ENCODE measurements at regions not wholly inside any gene's neighbourhood (a gene's known extent, or its start where the extent isn't known, plus 50 kb on each side); places are given as distances from the start of the nearest gene placed in this dataset.

GRCh38 chr5:172530878-172531703 lies 76.8 kb upstream of the SH3PXD2B start:
- no peak overlapping the region for H3K4me3 ChIP-seq (ENCODE audit: control insufficient read depth, low read depth, low read length)
- no peak for TF ChIP-seq CTCF (conservative IDR thresholded peaks at IDR 0.05; ENCODE audit: control insufficient read depth, insufficient read depth, low read depth, low read length)
- DNase-seq (ENCODE audit: low read depth), result no peak

GRCh38 chr5:172530406-172530805 lies 76.1 kb upstream of the SH3PXD2B start:
- H3K4me3 ChIP-seq (ENCODE audit: control insufficient read depth, low read depth, low read length), result no peak overlapping the region
- no peak for TF ChIP-seq CTCF (conservative IDR thresholded peaks at IDR 0.05; ENCODE audit: control insufficient read depth, insufficient read depth, low read depth, low read length)
- no peak for DNase-seq (ENCODE audit: low read depth)

GRCh38 chr5:172529896-172530295 lies 75.6 kb upstream of the SH3PXD2B start:
- H3K4me3 ChIP-seq (ENCODE audit: control insufficient read depth, low read depth, low read length), result no peak overlapping the region
- no peak for TF ChIP-seq CTCF (conservative IDR thresholded peaks at IDR 0.05; ENCODE audit: control insufficient read depth, insufficient read depth, low read depth, low read length)

GRCh38 chr5:172528440-172528839 lies 74.1 kb upstream of the SH3PXD2B start:
- DNase-seq (ENCODE audit: low read depth), result peak; percentile 5
- no peak overlapping the region for H3K4me3 ChIP-seq (ENCODE audit: control insufficient read depth, low read depth, low read length)
- TF ChIP-seq CTCF (conservative IDR thresholded peaks at IDR 0.05; ENCODE audit: control insufficient read depth, insufficient read depth, low read depth, low read length), result no peak

More at GRCh38 chr5:172529896-172530295, 75.6 kb upstream of the SH3PXD2B start:
- DNase-seq (ENCODE audit: low read depth), result no peak

- DNase-seq (ENCODE audit: low read depth), result no peak
- no peak overlapping the region for H3K4me3 ChIP-seq (ENCODE audit: control insufficient read depth, low read depth, low read length)
- TF ChIP-seq CTCF (conservative IDR thresholded peaks at IDR 0.05; ENCODE audit: control insufficient read depth, insufficient read depth, low read depth, low read length), result no peak
Measured at GRCh38 chr5:172527559-172527958, 73.2 kb upstream of the SH3PXD2B start.

- H3K4me3 ChIP-seq (ENCODE audit: control insufficient read depth, low read depth, low read length), result no peak overlapping the region
- no peak for DNase-seq (ENCODE audit: low read depth)
- no peak for TF ChIP-seq CTCF (conservative IDR thresholded peaks at IDR 0.05; ENCODE audit: control insufficient read depth, insufficient read depth, low read depth, low read length)
Measured at GRCh38 chr5:172525996-172526360, 71.7 kb upstream of the SH3PXD2B start.

All from fibroblast of mammary gland (primary cell).